G401 (cell line): ENCODE measurements at regions not wholly inside any gene's neighbourhood (a gene's known extent, or its start where the extent isn't known, plus 50 kb on each side); places are given as distances from the start of the nearest gene placed in this dataset.
"Not testable (repeated sequence)": the region's sequence is repeated elsewhere in the genome, so short reads cannot be mapped to it uniquely, and the experiment has no call there.

Experiments
- DNase-seq: peaks from one replicate; pipeline ENCODE4 v3.0.0-alpha.2; 2015; ENCODE audit warnings: low spot score
- in situ Hi-C: cut with HindIII; loops from 2 replicates; pipeline ENCODE4 v1.10.0; 2016; ENCODE audit warnings: low sequenced_read_pairs, mixed read lengths

- in situ Hi-C loops, DNase-seq: not testable (repeated sequence)
Observed at GRCh38 chr7:150039061-150039460, 165.3 kb downstream of the ATP6V0E2 start.

GRCh38 chr7:150042281-150042680 lies 168.5 kb downstream of the ATP6V0E2 start:
- in situ Hi-C loops, DNase-seq: not testable (repeated sequence)

DNA sequence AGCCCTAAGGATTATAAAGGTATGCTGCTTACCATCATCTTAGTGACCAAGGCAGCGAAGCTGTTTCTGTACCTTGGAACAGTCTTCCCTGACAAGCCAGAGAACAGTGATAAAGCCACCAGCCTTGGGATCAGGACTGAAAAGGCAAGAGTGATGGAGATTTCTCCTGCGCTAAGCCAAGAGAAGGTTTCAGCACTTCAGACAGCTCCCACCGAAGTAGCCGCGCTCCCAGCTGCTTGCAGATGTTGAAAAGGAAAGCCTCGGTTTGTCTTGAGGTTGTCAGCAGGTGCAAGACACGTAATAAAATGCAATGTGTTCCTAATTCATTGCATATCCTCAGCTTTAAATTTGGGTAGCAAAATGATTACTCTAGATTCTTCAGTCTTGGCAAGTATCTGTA lies 171.0 kb downstream of the ATP6V0E2 start:
- in situ Hi-C loops, result not testable (repeated sequence)
- DNase-seq, result peak; percentile 19

DNA sequence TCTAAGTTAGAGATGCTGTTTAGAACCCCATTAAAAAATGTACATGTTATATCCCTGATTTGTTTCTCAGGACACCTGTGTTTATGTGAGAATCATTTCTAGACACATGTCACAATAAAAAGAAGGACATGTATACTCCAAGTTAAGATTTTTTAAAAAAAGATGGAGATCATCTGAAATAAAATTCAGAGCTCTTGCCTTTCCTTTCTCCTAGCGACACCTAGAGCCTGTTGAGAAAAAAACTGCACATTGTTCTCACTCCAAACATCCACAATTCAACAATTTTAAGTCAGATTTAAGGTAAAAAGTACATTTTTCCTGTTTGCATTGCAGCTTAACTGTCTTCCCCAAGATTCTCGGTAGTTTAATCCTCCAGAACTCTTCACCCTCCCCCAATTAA lies 171.8 kb downstream of the ATP6V0E2 start:
- in situ Hi-C loops, result not testable (repeated sequence)

DNA sequence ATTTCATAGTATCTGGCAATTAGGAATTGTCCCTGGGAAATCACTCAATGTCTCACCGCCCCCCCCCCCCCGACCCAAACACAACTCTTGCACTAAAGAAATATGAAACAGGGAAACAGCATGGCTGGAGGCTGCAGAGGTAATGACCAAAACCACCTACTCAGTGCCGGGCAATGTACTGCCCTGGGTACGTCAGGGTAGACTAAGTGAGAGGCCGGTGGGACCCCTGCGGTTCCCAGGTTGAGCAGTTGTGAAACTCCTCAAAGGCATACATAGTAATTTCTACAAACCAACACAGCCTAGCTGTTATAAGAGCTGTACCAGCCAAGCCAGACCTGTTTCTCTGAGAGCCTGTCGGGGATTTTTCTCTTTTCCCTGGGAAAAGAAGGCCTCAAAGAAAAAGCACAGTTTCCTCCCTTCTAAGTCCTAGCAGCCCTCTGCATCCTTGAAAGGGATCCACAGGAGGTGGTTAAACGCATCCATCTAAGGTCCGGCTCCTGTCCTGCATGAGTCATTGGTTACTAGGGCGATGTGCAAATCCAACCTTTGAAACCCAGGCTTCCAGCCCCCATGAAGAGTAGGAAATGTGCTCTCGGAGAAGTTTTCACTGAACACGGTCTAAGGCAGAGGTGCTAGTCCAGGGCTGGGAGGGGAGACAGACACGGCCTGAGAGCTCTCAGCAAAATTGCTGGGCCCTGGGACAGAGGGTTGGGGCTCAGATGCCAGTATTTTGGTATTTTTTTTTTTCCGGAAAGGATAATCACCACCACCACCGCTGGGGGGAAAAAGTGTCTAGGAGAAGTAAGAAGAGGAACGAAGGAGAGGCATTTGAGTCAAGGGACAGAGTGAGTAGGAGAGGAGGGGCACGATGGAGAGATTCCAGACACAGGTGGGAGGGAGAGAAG lies 172.8 kb downstream of the ATP6V0E2 start:
- DNase-seq, result peak; percentile 41
- in situ Hi-C loops, result not testable (repeated sequence)

More for the DNA sequence above, 171.8 kb downstream of the ATP6V0E2 start:
- peak; percentile 52 for DNase-seq

DNA sequence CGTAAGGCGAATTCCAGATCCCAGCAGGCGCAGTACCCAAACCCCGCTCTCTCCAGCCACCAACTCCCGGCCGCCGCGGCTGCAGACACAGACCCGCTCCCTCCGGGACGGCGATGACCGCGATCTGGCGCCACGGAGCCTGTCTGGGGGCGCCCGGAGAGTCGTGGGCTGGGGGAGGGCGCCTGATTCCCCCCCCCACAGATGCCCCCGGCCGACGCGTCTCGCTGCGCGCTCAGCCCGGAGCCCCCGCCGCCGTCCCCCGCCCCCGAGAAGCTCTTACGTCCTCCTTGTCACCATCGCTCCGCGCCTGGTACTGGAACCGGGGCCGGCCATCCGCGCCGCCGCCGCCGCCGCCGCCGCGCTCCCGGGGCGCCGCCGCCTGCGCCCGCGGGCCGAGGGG lies 173.6 kb downstream of the ATP6V0E2 start:
- peak; percentile 48 for DNase-seq
- in situ Hi-C loops, result not testable (repeated sequence)

GRCh38 chr7:150047772-150048171 lies 174.0 kb downstream of the ATP6V0E2 start:
- peak; percentile 50 for DNase-seq
- in situ Hi-C loops, result not testable (repeated sequence)

GRCh38 chr7:150048244-150049011 lies 174.7 kb downstream of the ATP6V0E2 start:
- in situ Hi-C loops, DNase-seq: not testable (repeated sequence)

DNA sequence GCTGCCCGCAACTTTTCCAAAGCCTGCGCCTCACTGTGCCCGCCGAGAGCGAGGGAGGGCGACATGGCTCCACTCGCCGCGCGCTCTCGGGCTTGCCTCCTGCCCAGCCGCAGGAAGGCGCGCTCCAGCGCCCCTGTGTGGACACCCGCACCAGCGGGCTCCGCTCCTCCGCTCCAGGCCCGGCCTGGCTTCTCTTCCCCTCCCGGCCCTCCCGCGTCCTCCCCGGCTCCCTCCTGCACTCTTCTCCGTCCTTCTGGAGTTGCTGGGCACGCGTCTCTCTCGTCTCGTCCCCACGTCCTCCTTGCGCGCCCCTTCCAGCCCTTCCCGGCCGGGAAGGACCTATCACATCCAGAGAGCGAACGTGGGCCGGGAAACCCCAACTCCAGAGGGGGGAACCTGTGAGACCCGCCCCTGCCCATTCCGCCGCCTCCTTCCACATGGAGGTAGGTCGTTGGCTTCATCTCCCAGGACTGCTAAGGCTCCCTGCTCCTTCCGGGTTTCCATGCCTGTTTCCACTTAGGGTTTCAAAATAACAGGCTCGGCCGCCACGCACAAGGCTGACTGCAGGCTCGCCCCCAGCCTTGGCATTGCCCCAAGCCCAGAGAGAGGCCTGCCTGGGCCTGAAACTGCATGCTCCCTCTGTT lies 175.4 kb downstream of the ATP6V0E2 start:
- in situ Hi-C loops, result not testable (repeated sequence)
- DNase-seq, result peak; percentile 68

DNA sequence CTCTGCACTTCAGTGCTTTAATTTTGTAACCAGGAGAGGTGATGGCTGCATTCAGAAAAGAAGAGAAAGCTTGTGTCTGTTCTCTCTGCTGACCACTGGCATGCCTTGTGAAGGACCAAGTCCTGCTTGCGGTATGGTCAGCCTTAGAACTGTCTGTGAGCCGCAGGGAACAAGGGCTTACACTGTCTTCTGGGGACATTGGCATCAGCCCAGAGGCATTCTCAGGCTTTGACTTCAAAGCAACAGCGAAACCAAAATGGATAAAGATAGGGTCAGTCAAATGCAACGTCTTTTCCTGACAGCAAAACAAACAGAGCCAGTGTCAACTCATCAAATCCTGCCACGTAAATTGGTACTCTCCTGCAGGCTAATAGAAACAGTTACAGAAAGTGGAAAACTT lies 179.6 kb downstream of the ATP6V0E2 start:
- in situ Hi-C loops, DNase-seq: not testable (repeated sequence)

- DNase-seq, in situ Hi-C loops: not testable (repeated sequence)
Observed at GRCh38 chr7:150054242-150054641, 180.5 kb downstream of the ATP6V0E2 start.

DNA sequence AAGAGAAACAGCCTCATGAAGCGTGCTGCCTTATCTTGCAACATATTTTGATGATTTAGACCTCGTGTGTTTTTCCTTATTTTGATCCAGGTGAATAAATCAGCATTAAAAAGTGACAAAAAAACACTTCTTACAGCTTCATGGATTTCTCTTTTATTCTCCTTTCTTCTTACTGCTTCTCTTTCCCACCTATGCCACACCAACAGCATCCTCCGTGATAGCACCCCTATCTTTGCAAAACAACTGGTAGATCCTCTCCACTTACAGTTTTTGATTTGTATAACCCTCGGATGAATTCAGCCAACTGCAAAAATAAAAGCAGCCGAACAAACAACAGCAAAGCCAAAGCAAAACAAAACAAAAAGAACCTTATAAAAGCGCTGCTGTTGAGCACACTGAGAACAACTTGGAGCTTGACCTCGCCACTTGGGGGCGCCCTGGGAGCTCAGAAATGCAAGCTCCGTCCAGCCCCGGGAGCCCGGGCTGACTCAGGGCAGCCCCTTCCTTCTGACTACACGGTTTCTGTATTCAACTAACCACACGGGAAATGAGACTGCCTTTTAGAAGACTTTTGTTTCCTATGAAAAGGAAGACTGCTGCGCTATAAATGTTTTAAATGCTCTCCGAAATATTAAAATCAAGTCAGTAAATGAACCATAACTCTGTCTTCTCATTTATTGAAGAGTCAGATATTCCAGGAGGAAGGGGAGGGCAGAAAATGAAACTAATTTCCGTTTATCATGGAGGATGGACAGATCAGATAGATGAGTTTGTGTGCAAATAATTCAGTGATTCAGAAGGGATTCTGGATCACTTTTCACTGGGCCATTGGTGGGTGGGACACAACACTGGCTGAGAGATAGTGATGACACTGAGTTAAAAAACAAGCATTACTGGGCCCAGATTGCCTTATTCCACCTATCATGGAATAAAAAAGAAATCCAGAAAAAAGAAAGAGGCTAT lies 186.8 kb downstream of the ATP6V0E2 start:
- in situ Hi-C loops, DNase-seq: not testable (repeated sequence)

- DNase-seq, result peak; percentile 13
- in situ Hi-C loops, result not testable (repeated sequence)
Observed at GRCh38 chr7:150063195-150063594, 189.4 kb downstream of the ATP6V0E2 start.

DNA sequence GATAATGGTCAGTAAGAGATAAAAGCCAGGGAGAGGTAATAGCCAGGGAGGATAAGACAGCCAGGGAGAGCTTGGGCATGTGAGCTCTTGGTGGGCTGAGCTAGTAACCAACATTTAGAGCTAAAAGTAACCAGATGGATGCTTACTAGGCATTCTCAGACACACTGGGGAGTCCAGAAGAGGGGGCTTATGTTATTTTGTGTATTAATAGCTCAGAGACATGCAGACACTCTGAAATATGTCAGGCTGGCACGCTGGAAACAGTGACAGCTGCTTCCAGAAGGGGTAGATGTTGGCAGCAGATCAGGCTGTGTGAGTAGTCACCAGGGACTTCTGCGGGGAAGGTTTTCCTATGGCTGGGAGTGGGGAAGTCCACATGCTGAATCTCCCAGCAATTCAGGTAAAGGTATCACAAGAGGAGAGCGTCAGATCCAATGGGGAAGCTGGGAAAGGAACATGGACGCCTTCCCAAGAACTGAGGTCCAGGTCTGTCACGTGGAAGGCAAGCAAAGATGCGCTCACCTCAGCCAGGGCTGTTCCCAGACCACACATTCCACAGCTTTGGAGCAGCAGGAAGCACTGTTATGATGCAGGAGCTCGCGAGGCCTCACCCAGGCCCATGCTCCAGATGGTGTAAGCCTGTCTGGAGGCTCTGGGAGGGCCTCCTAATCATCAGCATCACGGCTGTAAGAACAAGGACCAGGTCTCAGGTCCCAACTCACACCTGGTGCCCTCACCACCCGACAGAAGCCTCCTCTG lies 196.0 kb downstream of the ATP6V0E2 start:
- peak; percentile 57 for DNase-seq
- in situ Hi-C loops, result not testable (repeated sequence)

DNA sequence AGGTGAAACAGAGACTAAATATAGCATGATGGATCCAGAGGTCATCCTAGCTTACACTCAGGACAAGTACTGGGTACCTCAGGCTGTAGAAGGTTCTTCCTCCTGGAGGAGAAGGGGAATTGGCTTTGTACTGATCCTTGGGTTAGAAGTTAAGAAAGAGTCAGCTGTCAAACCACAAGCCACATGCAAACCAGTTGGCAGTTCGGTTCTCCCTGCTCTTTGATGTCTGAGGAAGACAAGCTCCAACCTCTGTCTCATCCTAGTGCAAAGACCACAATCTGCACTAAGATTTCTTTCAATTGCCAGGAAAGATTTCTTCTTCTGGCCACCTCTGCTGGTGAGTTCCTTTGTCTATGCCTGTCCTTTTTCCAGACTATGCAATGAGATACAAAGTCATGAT lies 203.8 kb downstream of the ATP6V0E2 start:
- in situ Hi-C loops, result not testable (repeated sequence)

GRCh38 chr7:150081865-150082264 lies 208.1 kb downstream of the ATP6V0E2 start:
- DNase-seq, in situ Hi-C loops: not testable (repeated sequence)

More for the DNA sequence above, 203.8 kb downstream of the ATP6V0E2 start:
- not testable (repeated sequence) for DNase-seq

- in situ Hi-C loops, DNase-seq: not testable (repeated sequence)
Observed at GRCh38 chr7:150084724-150085123, 211.0 kb downstream of the ATP6V0E2 start.

DNA sequence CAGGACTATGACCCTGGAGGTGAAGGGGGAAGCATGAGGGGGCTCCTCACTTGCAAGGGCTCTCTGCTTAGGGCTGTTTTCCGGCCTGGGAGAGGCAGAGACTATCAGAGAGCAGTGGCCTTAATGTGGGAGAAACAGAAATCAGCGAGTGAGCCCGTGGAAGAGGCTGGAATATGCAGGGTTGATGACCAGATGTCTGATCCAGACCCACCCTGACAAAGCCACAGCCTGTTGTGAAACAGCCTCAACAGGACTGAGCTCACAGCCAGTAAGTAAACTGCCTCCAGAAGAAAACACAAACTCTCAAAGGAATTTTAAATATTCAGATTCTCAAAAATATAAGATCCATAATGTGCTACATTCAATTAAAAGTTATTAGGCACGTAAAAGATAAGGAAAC lies 213.7 kb downstream of the ATP6V0E2 start:
- in situ Hi-C loops, DNase-seq: not testable (repeated sequence)
